HepG2 (cell line): ENCODE measurements at regions not wholly inside any gene's neighbourhood (a gene's known extent, or its start where the extent isn't known, plus 50 kb on each side); places are given as distances from the start of the nearest gene placed in this dataset.
A peak's percentile ranks its signal among the peaks of the same experiment; 100 is the strongest.

Experiments
- ATAC-seq: fragments of 200-7000 bp; cut with Tn5 transposase; 3 replicates; pipeline ENCODE4 v1.9.1; 2020; ENCODE audit warnings: mild to moderate bottlenecking, moderate library complexity
- BruUV-seq: library from RNA; stranded (reverse); fragments of 400-500 nt; replicated peaks from 2 replicates; lab custom pipeline; 2021; lab: Mats Ljungman, UMichigan
- CTCF ChIA-PET: fragments of 300-600 bp; formaldehyde crosslinking; extraction: SDS; loops from one replicate; lab custom pipeline; 2021; ENCODE audit warnings: low total read pairs, inconsistent platforms, low intra/inter-chr PET ratio; lab: Yijun Ruan, JAX
- POLR2A ChIA-PET: fragments of 350-600 bp; sonication (Branson Sonifier 250); formaldehyde crosslinking; loops from one replicate; lab custom pipeline; 2020; ENCODE audit warnings: antibody characterized with exemption, inconsistent platforms; lab: Yijun Ruan, JAX
- DNase-seq: peaks from one replicate; pipeline ENCODE4 v3.0.0-alpha.2; 2015; ENCODE audit warnings: low spot score
- FAIRE-seq: peaks from 3 replicates; lab custom pipeline; 2011; peaks lifted over from hg19 to GRCh38; lab: Jason Lieb, UNC
- H2AFZ ChIP-seq: one replicate; pipeline ENCODE4 v1.6.1; 2011; ENCODE audit warnings: low read length, inconsistent platforms
- H3K27ac ChIP-seq: fragments of 300-600 bp; 3 replicates; pipeline ENCODE4 v1.8.0; 2011; ENCODE audit warnings: mixed run types, mild to moderate bottlenecking, mixed read lengths, low read length, inconsistent platforms; ENCODE audit not compliant: insufficient read depth; ENCODE audit errors: extremely low read length
- H3K27me3 ChIP-seq, 2 experiments: fragments of 200-600 bp in 1 of 2; 2 replicates in 1 of 2; 3 replicates in 1 of 2; pipeline versions ENCODE4 v1.6.0 to v1.8.0; 2011; ENCODE audit warnings: low read length in 2 of 2, mild to moderate bottlenecking in 2 of 2, moderate library complexity in 2 of 2, inconsistent platforms in 1 of 2; ENCODE audit not compliant: insufficient read depth in 2 of 2, control insufficient read depth in 1 of 2
- H3K36me3 ChIP-seq, 2 experiments: fragments of 200-600 bp in 1 of 2; replicated peaks in 1 of 2; 2 replicates in 1 of 2; 3 replicates in 1 of 2; pipeline versions ENCODE4 v1.5.1 to v1.8.0; 2011; ENCODE audit warnings: low read length in 2 of 2, inconsistent platforms in 1 of 2; ENCODE audit not compliant: insufficient read depth in 2 of 2, control insufficient read depth in 1 of 2
- H3K4me1 ChIP-seq: 2 replicates; pipeline ENCODE4 v1.5.1; 2012; ENCODE audit warnings: low read length, inconsistent platforms; ENCODE audit not compliant: insufficient read depth
- H3K4me2 ChIP-seq: 2 replicates; pipeline ENCODE4 v1.6.0; 2011; ENCODE audit warnings: low read depth, low read length, inconsistent platforms
- H3K4me3 ChIP-seq, 3 experiments: fragments of 200-600 bp in 1 of 3; sonication (generic), shearing (Covaris generic) in 1 of 3; replicated peaks in 1 of 3; 2 replicates each; pipeline ENCODE4 v1.5.1; 2011 to 2016; ENCODE audit warnings: low read length in 3 of 3, inconsistent platforms in 2 of 3, low read depth in 2 of 3, mild to moderate bottlenecking in 2 of 3, control low read depth in 1 of 3, mixed read lengths in 1 of 3; ENCODE audit not compliant: insufficient read depth in 1 of 3
- H3K79me2 ChIP-seq: one replicate; pipeline ENCODE4 v1.6.1; 2011; ENCODE audit warnings: low read length, inconsistent platforms; ENCODE audit not compliant: insufficient read depth
- H3K9ac ChIP-seq: 2 replicates; pipeline ENCODE4 v1.6.0; 2011; ENCODE audit warnings: mild to moderate bottlenecking, low read depth, low read length, inconsistent platforms; ENCODE audit not compliant: insufficient read depth
- H3K9me3 ChIP-seq: 2 replicates; pipeline ENCODE4 v1.5.1; 2012; ENCODE audit warnings: mild to moderate bottlenecking, low read length
- H4K20me1 ChIP-seq: 2 replicates; pipeline ENCODE4 v1.6.0; 2011; ENCODE audit warnings: inconsistent platforms, mild to moderate bottlenecking, low read length, moderate library complexity; ENCODE audit not compliant: insufficient read depth
- ARID5B ChIP-seq: IDR thresholded peaks from 2 replicates; pipeline ENCODE4 v1.4.0; 2020; ENCODE audit warnings: mild to moderate bottlenecking, missing genetic modification reagents
- EP300 ChIP-seq, 3 experiments: sonication (generic) in 1 of 3; formaldehyde crosslinking in 1 of 3; IDR thresholded peaks; 2 replicates each; pipeline versions ENCODE4 v1.5.1 to v1.6.1; 2011 to 2020; ENCODE audit warnings: low read depth in 2 of 3, low read length in 2 of 3, borderline replicate concordance in 1 of 3, improper control_type of control experiment in 1 of 3, mild to moderate bottlenecking in 1 of 3, missing genetic modification reagents in 1 of 3, moderate library complexity in 1 of 3
- PRDM4 ChIP-seq: sonication (generic); formaldehyde crosslinking; IDR thresholded peaks from 2 replicates; pipeline ENCODE4 v1.9.0; 2021; ENCODE audit warnings: missing genetic modification reagents, borderline replicate concordance
- SOX13 ChIP-seq, 3 experiments: fragments of 450-650 bp in 1 of 3; sonication (generic) in 1 of 3; formaldehyde crosslinking in 1 of 3; IDR thresholded peaks in 2 of 3; conservative IDR thresholded peaks in 1 of 3; 2 replicates each; pipeline versions ENCODE4 v1.5.0 to v1.6.1; 2016 to 2020; ENCODE audit warnings: antibody characterized with exemption in 1 of 3, mild to moderate bottlenecking in 1 of 3, missing compliant biosample characterization in 1 of 3, missing genetic modification reagents in 1 of 3, moderate library complexity in 1 of 3
- SOX5 ChIP-seq: IDR thresholded peaks from 2 replicates; pipeline ENCODE4 v1.6.1; 2016; ENCODE audit warnings: borderline replicate concordance
- WGBS: methylation state at CpG from one replicate; pipeline ENCODE4 v1.1.6; 2017; ENCODE audit warnings: low lambda C conversion rate; 5-methylcytosine and 5-hydroxymethylcytosine counted together
- in situ Hi-C: cut with HindIII; loops from 2 replicates; pipeline ENCODE4 v1.10.0; 2017; ENCODE audit warnings: low pct_unique_long_range_greater_than_20kb; ENCODE audit not compliant: extremely low pct_ligation_motif_present
- intact Hi-C: fragments of 100-400 bp; cut with micrococcal nuclease; formaldehyde crosslinking; loops from one replicate; pipeline ENCODE4 v1.10.0; 2022; ENCODE audit not compliant: unreplicated experiment
- TF ChIP-seq, protein P1 (sequence below): sonication (generic); formaldehyde crosslinking; IDR thresholded peaks from 2 replicates; pipeline ENCODE4 v1.4.0; 2020; ENCODE audit warnings: missing genetic modification reagents
- TF ChIP-seq, protein P2 (sequence below): sonication (generic); formaldehyde crosslinking; IDR thresholded peaks from 2 replicates; pipeline ENCODE4 v1.4.0; 2020; ENCODE audit warnings: mild to moderate bottlenecking, missing genetic modification reagents, borderline replicate concordance

- Histone ChIP-seq H3K79me2 (no peaks in the 10 kb centered on the region), H3K9ac (no peak overlapping the region), H4K20me1 (no peaks in the 10 kb centered on the region), H3K36me3 (no peaks in the 10 kb centered on the region), H3K4me2 (no peak overlapping the region), H3K27me3 (no peaks in the 10 kb centered on the region), H3K4me3 (no peak overlapping the region), H2AFZ (no peak overlapping the region), H3K27ac (no peak overlapping the region), H3K9me3 (no peaks in the 10 kb centered on the region), H3K4me1 (peaks cover 29% of the 10 kb centered on the region)
- FAIRE-seq: no peak
- ChIA-PET POLR2A (no interaction called here), CTCF (no interaction called here)
- 83% methylated on average over 4 of the region's 4 CpGs for WGBS
- in situ Hi-C loops (no loop called here), intact Hi-C loops (no loop called here)
- BruUV-seq: no TSS peak
- no peak for ATAC-seq
- DNase-seq: peak; percentile 60
- TF ChIP-seq SOX5 (CRISPR knock-in tag) (peak; percentile 30; the same call in 1 of the 2 replicates), PRDM4 (CRISPR knock-in tag) (no peak), SOX13 (IDR thresholded peaks at IDR 0.05) (no peak), SOX13 (CRISPR knock-in tag; conservative IDR thresholded peaks at IDR 0.05 in 1 of 2, IDR thresholded peaks at IDR 0.05 in 1 of 2) (peak in 1 of 2 experiments; percentile 39; a peak in 1 of 4 replicates), ARID5B (CRISPR knock-in tag) (peak; percentile 59), EP300 (IDR thresholded peaks at IDR 0.05; ENCODE audit: low read depth in 2 of 2, low read length in 2 of 2) (peak in 1 of 2 experiments; percentile 42; a peak in 1 of 4 replicates), EP300 (CRISPR knock-in tag; IDR thresholded peaks at IDR 0.05; ENCODE audit: borderline replicate concordance) (no peak)
- TF ChIP-seq, protein P1, sequence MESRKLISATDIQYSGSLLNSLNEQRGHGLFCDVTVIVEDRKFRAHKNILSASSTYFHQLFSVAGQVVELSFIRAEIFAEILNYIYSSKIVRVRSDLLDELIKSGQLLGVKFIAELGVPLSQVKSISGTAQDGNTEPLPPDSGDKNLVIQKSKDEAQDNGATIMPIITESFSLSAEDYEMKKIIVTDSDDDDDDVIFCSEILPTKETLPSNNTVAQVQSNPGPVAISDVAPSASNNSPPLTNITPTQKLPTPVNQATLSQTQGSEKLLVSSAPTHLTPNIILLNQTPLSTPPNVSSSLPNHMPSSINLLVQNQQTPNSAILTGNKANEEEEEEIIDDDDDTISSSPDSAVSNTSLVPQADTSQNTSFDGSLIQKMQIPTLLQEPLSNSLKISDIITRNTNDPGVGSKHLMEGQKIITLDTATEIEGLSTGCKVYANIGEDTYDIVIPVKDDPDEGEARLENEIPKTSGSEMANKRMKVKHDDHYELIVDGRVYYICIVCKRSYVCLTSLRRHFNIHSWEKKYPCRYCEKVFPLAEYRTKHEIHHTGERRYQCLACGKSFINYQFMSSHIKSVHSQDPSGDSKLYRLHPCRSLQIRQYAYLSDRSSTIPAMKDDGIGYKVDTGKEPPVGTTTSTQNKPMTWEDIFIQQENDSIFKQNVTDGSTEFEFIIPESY: peak; percentile 72; the same call in 1 of the 2 replicates
- TF ChIP-seq, protein P2, sequence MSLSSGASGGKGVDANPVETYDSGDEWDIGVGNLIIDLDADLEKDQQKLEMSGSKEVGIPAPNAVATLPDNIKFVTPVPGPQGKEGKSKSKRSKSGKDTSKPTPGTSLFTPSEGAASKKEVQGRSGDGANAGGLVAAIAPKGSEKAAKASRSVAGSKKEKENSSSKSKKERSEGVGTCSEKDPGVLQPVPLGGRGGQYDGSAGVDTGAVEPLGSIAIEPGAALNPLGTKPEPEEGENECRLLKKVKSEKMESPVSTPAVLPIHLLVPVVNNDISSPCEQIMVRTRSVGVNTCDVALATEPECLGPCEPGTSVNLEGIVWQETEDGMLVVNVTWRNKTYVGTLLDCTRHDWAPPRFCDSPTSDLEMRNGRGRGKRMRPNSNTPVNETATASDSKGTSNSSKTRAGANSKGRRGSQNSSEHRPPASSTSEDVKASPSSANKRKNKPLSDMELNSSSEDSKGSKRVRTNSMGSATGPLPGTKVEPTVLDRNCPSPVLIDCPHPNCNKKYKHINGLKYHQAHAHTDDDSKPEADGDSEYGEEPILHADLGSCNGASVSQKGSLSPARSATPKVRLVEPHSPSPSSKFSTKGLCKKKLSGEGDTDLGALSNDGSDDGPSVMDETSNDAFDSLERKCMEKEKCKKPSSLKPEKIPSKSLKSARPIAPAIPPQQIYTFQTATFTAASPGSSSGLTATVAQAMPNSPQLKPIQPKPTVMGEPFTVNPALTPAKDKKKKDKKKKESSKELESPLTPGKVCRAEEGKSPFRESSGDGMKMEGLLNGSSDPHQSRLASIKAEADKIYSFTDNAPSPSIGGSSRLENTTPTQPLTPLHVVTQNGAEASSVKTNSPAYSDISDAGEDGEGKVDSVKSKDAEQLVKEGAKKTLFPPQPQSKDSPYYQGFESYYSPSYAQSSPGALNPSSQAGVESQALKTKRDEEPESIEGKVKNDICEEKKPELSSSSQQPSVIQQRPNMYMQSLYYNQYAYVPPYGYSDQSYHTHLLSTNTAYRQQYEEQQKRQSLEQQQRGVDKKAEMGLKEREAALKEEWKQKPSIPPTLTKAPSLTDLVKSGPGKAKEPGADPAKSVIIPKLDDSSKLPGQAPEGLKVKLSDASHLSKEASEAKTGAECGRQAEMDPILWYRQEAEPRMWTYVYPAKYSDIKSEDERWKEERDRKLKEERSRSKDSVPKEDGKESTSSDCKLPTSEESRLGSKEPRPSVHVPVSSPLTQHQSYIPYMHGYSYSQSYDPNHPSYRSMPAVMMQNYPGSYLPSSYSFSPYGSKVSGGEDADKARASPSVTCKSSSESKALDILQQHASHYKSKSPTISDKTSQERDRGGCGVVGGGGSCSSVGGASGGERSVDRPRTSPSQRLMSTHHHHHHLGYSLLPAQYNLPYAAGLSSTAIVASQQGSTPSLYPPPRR (CRISPR knock-in tag): no peak
These were observed 180.1 kb upstream of the ELL2 start for GRCh38 chr5:96141749-96142148.
